HCT116 (cell line): ENCODE measurements at regions not wholly inside any gene's neighbourhood (a gene's known extent, or its start where the extent isn't known, plus 50 kb on each side); places are given as distances from the start of the nearest gene placed in this dataset.

Experiments
- ATAC-seq: fragments of 200-7000 bp; cut with Tn5 transposase; 2 replicates; pipeline ENCODE4 v1.9.1; 2020; ENCODE audit warnings: mild to moderate bottlenecking, moderate library complexity
- BruUV-seq: library from RNA; stranded (reverse); fragments of 400-500 nt; replicated peaks from 2 replicates; lab custom pipeline; 2021; lab: Mats Ljungman, UMichigan
- CTCF ChIA-PET: fragments of 300-600 bp; sonication (Branson Sonifier 250); formaldehyde crosslinking; loops from one replicate; lab custom pipeline; 2021; ENCODE audit warnings: antibody characterized with exemption; lab: Charles Lee
- POLR2A ChIA-PET: fragments of 300-600, 350-600 bp; sonication (Branson Sonifier 250); formaldehyde crosslinking; loops from one replicate; lab custom pipeline; 2021; ENCODE audit warnings: antibody characterized with exemption; lab: Charles Lee
- RAD21 ChIA-PET, 2 experiments: fragments of 300-600 bp; sonication (Branson Sonifier 250); formaldehyde crosslinking; loops; one replicate each; lab custom pipeline; 2023; ENCODE audit warnings: low total read pairs in 2 of 2; ENCODE audit not compliant: uncharacterized antibody in 2 of 2, unreplicated experiment in 2 of 2, low non-redundant PET in 1 of 2; lab: Charles Lee
- DNase-seq: peaks from one replicate; pipeline ENCODE4 v3.0.0-alpha.2; 2010; ENCODE audit warnings: low read depth, low spot score
- H2AFZ ChIP-seq: fragments of 200-600 bp; shearing (Covaris generic), sonication (generic); 2 replicates; pipeline ENCODE4 v1.6.1; 2017; ENCODE audit warnings: low read depth, mixed run types, mixed read lengths, antibody characterized with exemption, low read length; ENCODE audit not compliant: poor library complexity, severe bottlenecking
- H3K27ac ChIP-seq: 2 replicates; pipeline ENCODE4 v1.5.1; 2012; ENCODE audit warnings: low read depth, low read length
- H3K27me3 ChIP-seq: fragments of 200-600 bp; sonication (generic); 2 replicates; pipeline ENCODE4 v1.6.1; 2016; ENCODE audit warnings: mixed run types, low read length, mixed read lengths; ENCODE audit not compliant: insufficient read depth
- H3K36me3 ChIP-seq, 2 experiments: fragments of 200-500 bp in 1 of 2; fragments of 200-600 bp in 1 of 2; sonication (Bioruptor generic) in 1 of 2; sonication (generic) in 1 of 2; 2 replicates each; pipeline versions ENCODE4 v1.5.1 to v1.6.1; 2014 to 2016; ENCODE audit warnings: low read length in 2 of 2, inconsistent platforms in 1 of 2, mixed read lengths in 1 of 2, mixed run types in 1 of 2; ENCODE audit not compliant: insufficient read depth in 2 of 2, control insufficient read depth in 1 of 2
- H3K4me1 ChIP-seq, 2 experiments: fragments of 200-600 bp in 1 of 2; sonication (generic) in 1 of 2; 2 replicates each; pipeline versions ENCODE4 v1.5.1 to v1.6.1; 2012 to 2017; ENCODE audit warnings: low read length in 2 of 2, inconsistent platforms in 1 of 2, mild to moderate bottlenecking in 1 of 2, mixed read lengths in 1 of 2, mixed run types in 1 of 2, moderate library complexity in 1 of 2; ENCODE audit not compliant: insufficient read depth in 2 of 2, control insufficient read depth in 1 of 2
- H3K4me2 ChIP-seq: fragments of 200-600 bp; sonication (generic); 2 replicates; pipeline ENCODE4 v1.6.1; 2017; ENCODE audit warnings: mixed run types, low read length, mixed read lengths
- H3K4me3 ChIP-seq, 2 experiments: fragments of 200-600 bp in 1 of 2; sonication (generic) in 1 of 2; replicated peaks in 1 of 2; 2 replicates each; pipeline ENCODE4 v1.5.1; 2011 to 2016; ENCODE audit warnings: low read length in 2 of 2, control low read depth in 1 of 2, low read depth in 1 of 2, mild to moderate bottlenecking in 1 of 2, mixed read lengths in 1 of 2, mixed run types in 1 of 2
- H3K79me2 ChIP-seq: fragments of 200-600 bp; sonication (generic); 2 replicates; pipeline ENCODE4 v1.6.1; 2017; ENCODE audit warnings: mild to moderate bottlenecking, mixed run types, low read length, moderate library complexity, mixed read lengths; ENCODE audit not compliant: insufficient read depth
- H3K9ac ChIP-seq: fragments of 200-600 bp; sonication (generic); 2 replicates; pipeline ENCODE4 v1.6.1; 2016; ENCODE audit warnings: low read length, mixed read lengths
- H3K9me2 ChIP-seq: fragments of 200-600 bp; sonication (generic), shearing (Covaris generic); 2 replicates; pipeline ENCODE4 v1.6.1; 2017; ENCODE audit warnings: mixed run types, mild to moderate bottlenecking, moderate library complexity; ENCODE audit not compliant: insufficient read depth
- H3K9me3 ChIP-seq, 2 experiments: fragments of 200-500 bp in 1 of 2; fragments of 200-600 bp in 1 of 2; sonication (Bioruptor generic) in 1 of 2; sonication (generic) in 1 of 2; 2 replicates each; pipeline ENCODE4 v1.6.1; 2014 to 2017; ENCODE audit warnings: low read length in 2 of 2, mixed read lengths in 2 of 2, inconsistent platforms in 1 of 2, low read depth in 1 of 2, mild to moderate bottlenecking in 1 of 2, mixed run types in 1 of 2, moderate library complexity in 1 of 2; ENCODE audit not compliant: control insufficient read depth in 1 of 2, insufficient read depth in 1 of 2
- H4K20me1 ChIP-seq: fragments of 200-600 bp; sonication (generic), shearing (Covaris generic); 2 replicates; pipeline ENCODE4 v1.6.1; 2017; ENCODE audit warnings: mixed run types, mild to moderate bottlenecking, moderate library complexity; ENCODE audit not compliant: insufficient read depth
- CEBPB ChIP-seq: IDR thresholded peaks from 2 replicates; pipeline ENCODE4 v1.6.1; 2012; ENCODE audit warnings: low read depth
- CTCF ChIP-seq, 3 experiments: fragments of 200-600 bp in 1 of 3; sonication (generic) in 1 of 3; IDR thresholded peaks in 2 of 3; conservative IDR thresholded peaks in 1 of 3; 2 replicates each; pipeline ENCODE4 v1.5.1; 2012 to 2017; ENCODE audit warnings: low read depth in 2 of 3, low read length in 2 of 3, antibody characterized with exemption in 1 of 3, borderline replicate concordance in 1 of 3, control low read depth in 1 of 3, mild to moderate bottlenecking in 1 of 3, mixed read lengths in 1 of 3, mixed run types in 1 of 3, moderate library complexity in 1 of 3; ENCODE audit not compliant: insufficient read depth in 1 of 3
- EGR1 ChIP-seq: IDR thresholded peaks from 2 replicates; pipeline ENCODE4 v1.6.1; 2012; ENCODE audit warnings: low read depth
- EZH2 ChIP-seq: fragments of 200-600 bp; sonication (generic); IDR thresholded peaks from 2 replicates; pipeline ENCODE4 v1.6.1; 2017; ENCODE audit warnings: antibody characterized with exemption, mixed run types
- FOSL1 ChIP-seq: IDR thresholded peaks from 2 replicates; pipeline ENCODE4 v1.6.1; 2012; ENCODE audit warnings: low read depth
- POLR2A ChIP-seq: IDR thresholded peaks from 2 replicates; pipeline ENCODE4 v1.7.0; 2011; ENCODE audit warnings: borderline replicate concordance; ENCODE audit not compliant: insufficient read depth, insufficient read length; ENCODE audit errors: extremely low read depth
- POLR2AphosphoS5 ChIP-seq: IDR thresholded peaks from 2 replicates; pipeline ENCODE4 v1.6.1; 2011; ENCODE audit warnings: mild to moderate bottlenecking, low read depth, low read length, moderate library complexity
- REST ChIP-seq: IDR thresholded peaks from 2 replicates; pipeline ENCODE4 v1.6.1; 2012; ENCODE audit warnings: low read depth
- SRF ChIP-seq: IDR thresholded peaks from 2 replicates; pipeline ENCODE4 v1.6.1; 2012; ENCODE audit warnings: low read depth
- TCF7L2 ChIP-seq: IDR thresholded peaks from 2 replicates; pipeline ENCODE4 v1.7.0; 2011; ENCODE audit warnings: borderline replicate concordance, inconsistent platforms; ENCODE audit not compliant: insufficient read depth, insufficient read length; ENCODE audit errors: extremely low read depth
- ZFX ChIP-seq: fragments of 450-650 bp; IDR thresholded peaks from 2 replicates; pipeline ENCODE4 v1.6.1; 2017
- intact Hi-C: fragments of 100-400 bp; cut with micrococcal nuclease; formaldehyde crosslinking; loops from 2 replicates; pipeline ENCODE4 v1.10.0; 2022

- intact Hi-C loops = no loop called here
- Histone ChIP-seq H3K9ac (no peak overlapping the region), H3K79me2 (no peaks in the 10 kb centered on the region), H3K4me3 (no peak overlapping the region), H2AFZ (no peak overlapping the region), H3K27me3 (peaks cover 22% of the 10 kb centered on the region), H3K9me2 (no peaks in the 10 kb centered on the region), H3K4me2 (no peak overlapping the region), H3K4me1 (no peaks in the 10 kb centered on the region), H3K27ac (no peak overlapping the region), H3K9me3 (no peaks in the 10 kb centered on the region), H3K36me3 (no peaks in the 10 kb centered on the region), H4K20me1 (no peaks in the 10 kb centered on the region)
- BruUV-seq = no TSS peak
- POLR2A ChIA-PET = no interaction called here
- CTCF ChIA-PET = no interaction called here
- no peak for DNase-seq
- ATAC-seq = no peak
- RAD21 ChIA-PET = no interaction called here
- TF ChIP-seq CTCF (IDR thresholded peaks at IDR 0.05 in 2 of 3, conservative IDR thresholded peaks at IDR 0.05 in 1 of 3; ENCODE audit: borderline replicate concordance in 1 of 3, insufficient read depth in 1 of 3, low read depth in 2 of 3, low read length in 2 of 3) = no peak
- TF ChIP-seq FOSL1 = no peak
- no peak for TF ChIP-seq REST
- TF ChIP-seq EGR1 = no peak
- no peak for TF ChIP-seq TCF7L2
- TF ChIP-seq EZH2 = no peak
- no peak for TF ChIP-seq SRF
- no peak for TF ChIP-seq POLR2AphosphoS5
- TF ChIP-seq POLR2A = no peak
- no peak for TF ChIP-seq CEBPB
- no peak for TF ChIP-seq ZFX
Observed at GRCh38 chr15:79721256-79721655, 175.6 kb downstream of the MTHFS start.
